GM18498 (cell line): ENCODE measurements at regions not wholly inside any gene's neighbourhood (a gene's known extent, or its start where the extent isn't known, plus 50 kb on each side); places are given as distances from the start of the nearest gene placed in this dataset.
"Not testable (repeated sequence)": the region's sequence is repeated elsewhere in the genome, so short reads cannot be mapped to it uniquely, and the experiment has no call there.

Experiments used
- ATAC-seq: cut with Tn5 transposase; IDR thresholded peaks from one replicate; pipeline ENCODE4 v1.9.1; 2021; ENCODE audit warnings: mild to moderate bottlenecking, moderate library complexity; ENCODE audit not compliant: unreplicated experiment

DNA sequence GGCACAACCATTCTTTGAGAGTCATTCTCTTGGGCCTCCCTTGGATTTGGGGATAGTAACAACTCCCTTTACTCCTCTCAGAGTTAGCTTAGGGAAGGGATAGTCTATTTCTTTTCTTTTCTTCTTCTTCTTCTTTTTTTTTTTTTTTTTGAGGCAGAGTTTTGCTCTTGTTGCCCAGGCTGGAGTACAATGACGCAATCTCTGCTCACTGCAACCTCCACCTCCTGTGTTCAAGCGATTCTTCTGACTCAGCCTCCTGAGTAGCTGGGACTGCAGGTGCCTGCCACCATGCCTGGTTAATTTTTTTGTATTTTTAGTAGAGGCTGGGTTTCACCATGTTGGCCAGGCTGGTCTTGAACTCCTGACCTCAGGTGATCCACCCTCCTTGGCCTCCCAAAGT lies 465.8 kb downstream of the PLCL1 start:
- not testable (repeated sequence) for ATAC-seq

DNA sequence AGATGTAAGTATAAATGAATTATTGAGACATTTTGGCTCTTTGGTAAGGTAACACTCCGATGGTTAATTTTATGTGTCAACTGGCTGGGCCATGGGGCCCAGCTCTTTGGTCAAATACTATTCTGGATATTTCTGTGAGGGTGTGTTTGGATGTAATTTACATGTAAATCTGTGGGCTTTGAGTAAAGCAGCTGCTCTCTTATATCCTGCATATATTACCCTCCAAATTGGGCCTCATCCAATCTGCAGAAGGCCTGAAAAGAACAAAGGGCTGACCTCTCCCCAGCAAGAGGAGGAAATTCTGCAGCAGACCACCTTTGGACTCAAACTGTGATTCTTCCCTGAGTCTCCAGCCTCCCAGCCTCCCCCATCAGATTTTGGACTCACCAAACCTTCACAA lies 464.1 kb downstream of the PLCL1 start:
- ATAC-seq: no peak

DNA sequence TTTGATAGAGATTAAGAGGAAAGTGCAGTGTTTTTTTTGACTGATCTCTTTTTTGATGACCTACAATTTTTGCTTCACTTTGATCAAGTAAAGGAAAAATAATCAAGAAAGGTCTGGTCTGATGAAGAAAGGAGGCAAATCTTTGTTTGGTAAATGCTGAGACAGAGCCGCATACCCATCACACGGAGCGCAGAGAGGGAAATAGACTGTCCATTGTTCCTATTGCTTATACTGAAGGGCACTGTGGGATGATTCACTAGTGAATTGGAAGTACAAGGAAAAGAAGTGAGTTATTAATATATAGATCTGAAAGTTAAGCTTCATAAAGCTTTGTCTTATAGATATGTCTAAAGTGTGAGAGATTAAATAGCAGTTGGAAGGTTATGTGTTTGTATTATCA lies 455.1 kb downstream of the PLCL1 start:
- ATAC-seq: no peak

DNA sequence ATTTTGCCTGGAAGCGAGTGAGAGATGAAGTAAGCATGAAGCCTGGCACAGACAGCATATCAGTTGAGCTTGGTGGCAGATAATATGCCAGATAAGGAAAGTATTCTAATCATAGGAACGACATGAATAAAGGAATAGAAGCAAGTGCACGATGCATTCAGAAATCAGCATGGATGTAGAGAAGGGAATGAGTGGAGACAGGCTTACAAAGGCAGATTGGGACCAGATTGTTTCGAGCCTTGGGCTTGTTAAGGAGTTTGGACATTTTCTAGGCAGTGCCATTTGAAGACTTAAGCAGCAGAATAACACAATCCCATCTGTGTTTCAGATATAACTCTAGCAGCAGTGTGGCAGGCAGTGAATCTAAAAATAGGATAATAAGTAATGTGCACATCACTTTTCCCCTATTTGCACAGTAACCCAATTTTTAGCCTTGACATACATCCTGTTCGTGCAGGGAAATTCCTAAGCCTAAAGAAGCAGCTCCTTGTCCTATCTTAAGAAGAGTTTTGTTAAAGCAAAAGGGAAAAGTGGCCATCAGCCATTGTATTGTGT lies 450.2 kb downstream of the PLCL1 start:
- ATAC-seq: no peak

DNA sequence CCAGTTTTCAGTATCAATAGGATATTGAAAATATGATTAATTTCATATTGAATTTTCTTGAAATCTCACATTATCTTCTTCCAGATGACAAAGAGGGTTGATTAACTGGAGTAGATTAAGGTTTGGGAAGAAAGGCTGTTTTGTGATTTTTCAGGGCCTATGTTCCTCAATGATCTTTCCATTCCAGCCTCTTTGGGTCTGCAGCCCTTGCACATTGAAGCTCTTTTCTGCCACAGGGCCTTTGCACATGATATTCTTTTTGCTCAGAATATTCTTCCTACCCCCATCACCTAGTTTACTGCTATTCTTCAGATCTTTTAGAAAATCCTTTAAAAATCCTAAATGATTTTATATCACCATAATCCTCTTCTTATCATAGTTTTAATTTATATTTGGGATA lies 449.6 kb downstream of the PLCL1 start:
- no peak for ATAC-seq

DNA sequence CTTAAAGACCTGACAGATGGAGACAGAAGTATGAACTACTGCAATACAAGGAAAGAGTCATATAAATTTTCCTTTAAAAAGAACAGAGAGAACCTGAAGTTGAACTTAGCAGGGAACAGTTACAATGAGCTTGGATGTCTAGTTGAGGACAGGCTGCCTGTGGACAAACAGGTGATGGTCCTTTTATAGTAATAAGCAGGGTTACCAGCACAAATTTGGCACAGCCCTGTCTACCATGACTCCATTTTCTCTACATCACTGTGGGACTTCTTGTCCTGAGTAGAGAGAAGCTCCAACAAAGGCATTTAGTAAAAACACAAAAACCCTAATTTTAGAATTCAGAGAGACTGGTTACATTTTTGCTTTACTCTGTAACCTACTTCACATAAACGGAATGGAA lies 448.1 kb downstream of the PLCL1 start:
- ATAC-seq: no peak

DNA sequence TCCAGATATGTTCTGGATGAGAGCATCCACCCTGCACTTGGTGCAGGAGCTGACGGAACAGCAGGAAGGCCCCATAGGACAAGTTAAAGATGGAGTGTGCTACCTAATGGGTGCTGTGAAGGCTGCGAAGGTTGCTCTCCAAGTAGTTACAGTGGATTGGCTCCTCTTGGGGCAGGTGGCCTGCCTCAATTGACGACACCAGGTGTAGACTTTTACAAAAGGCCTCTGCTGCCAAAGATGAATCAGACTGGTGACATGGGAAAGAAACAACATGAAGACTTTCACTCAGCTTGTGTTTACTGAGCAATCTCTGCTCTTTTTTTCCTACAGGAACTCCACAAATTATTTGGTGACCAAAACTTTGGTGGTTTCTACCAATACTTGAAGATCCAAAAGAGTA lies 437.7 kb downstream of the PLCL1 start:
- ATAC-seq: no peak

DNA sequence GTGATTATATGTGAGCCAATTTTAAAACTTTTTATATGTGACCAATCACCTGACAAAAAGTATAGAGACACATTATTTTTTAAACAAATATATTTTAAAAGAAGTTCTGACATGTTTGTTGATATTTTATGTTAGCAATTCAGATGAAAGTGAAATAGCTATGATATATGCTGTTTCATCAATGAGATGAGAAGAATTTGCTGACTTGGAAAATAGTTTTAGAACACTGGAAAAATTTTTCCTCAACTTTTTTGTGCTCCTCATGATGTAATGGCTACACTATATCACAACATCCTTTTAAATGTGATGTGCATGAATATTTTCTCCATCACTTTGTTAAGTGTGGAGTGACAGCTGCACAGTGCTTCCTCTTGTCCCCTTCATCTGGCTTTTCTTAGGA lies 434.0 kb downstream of the PLCL1 start:
- ATAC-seq: no peak

DNA sequence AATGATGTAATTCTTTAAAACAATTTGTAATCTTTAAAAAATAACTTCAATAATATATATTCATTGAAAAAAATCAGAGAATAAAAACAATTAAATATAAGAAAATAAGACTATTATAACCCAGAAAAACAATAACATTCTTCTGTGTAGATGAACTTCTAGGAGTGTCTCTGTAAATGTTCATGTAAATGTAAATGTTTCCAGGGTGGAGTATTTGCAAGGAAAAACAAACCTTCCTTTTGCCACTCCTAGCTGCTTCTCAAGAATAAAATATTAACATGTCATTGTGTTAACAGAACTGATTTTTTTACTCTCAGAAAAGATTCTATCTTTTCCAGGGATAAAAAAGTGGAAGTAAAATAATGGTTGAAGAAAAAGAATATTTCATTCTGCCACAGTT lies 431.9 kb downstream of the PLCL1 start:
- no peak for ATAC-seq

DNA sequence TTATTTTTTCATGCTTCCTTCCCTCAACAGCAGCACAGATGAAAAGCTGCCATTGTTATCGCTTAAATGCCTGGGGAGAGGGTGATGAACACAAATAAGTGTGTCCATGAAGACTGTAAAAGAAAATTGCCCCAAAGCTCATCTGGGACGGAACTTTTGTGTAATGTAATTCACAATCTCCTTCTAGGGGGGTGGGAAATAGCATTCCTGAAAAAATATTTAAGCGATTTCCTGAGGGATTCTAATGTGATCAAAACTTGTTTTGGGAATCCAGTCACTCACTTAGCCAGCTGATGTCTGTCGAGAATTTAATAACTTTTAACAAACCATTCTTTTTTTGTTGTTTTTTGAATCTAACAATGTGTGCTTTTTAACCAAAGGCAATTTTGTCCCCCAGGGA lies 427.9 kb downstream of the PLCL1 start:
- no peak for ATAC-seq

DNA sequence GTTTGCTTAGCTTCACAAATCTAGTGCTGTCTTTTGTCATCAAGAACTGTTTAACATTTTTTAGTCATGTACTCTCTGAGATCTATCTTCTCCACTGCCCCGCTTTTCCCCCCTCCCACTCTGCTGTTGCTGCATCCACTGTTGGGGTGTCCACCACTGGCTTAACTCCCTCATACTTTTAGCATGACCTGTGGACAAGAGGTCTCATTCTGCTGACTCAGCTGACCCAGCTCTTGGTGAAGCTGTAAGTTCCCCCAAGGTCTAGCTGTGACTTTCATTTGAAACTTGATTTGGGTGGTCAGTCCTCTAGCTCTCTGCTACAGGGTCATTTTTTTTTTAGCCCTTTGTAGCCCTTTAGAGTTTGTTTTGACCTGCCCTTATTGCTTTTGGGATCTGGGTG lies 427.2 kb downstream of the PLCL1 start:
- no peak for ATAC-seq

DNA sequence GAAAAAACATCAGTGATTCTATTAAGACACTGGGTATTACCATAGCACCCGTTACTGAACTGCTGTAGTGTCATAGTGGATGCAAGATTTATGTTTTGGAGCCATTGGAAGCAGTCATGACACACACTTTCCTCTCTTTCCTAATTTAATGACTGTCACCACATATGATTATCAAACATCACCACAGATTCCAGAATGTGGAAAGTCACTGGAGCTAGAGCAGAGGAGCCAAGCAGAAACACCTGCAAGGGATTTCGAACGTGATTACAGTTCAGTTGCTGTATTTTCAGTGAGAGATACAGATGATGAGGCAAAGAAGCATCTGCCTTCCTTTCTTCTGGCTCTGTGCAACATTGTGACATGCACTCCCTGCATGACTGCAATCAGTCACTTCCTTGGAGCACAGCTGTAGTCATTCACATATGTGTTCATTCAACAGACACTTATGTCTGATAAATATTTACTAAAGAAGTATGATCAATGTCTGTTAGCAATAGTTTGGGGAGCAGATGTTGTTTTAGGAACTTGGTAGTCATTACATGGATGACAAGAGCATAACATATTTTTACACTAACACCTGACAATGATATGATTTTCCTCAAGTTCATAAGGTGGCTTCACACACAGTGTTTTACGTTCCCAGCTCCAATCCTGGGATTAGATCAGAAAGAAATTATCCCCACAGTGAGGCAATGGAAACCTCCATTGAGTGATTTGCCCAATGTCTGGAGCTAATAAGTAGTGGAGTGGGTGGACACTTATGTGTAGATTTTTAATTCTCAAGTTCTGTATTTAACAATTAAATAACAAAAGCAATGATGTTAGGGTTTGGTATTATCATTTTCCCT lies 416.6 kb downstream of the PLCL1 start:
- ATAC-seq: no peak

DNA sequence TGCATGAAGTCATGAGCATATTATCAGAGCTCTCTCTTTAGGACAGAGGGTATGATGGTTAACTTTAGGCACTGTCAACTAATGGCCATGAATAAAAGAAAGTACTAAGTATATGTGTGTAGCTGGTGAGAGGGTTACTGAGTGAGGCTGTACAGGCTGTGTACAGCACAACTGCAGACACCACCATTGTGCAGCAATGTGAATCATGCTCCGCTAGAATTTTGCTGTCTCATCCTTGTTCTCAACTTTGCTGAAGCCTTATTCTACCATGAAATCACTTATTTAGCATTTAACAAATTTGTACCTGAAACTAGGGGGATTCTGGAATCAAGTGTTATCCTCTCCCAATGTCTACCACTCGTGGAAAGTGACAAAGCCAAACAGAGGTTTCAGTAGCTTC lies 414.9 kb downstream of the PLCL1 start:
- no peak for ATAC-seq

DNA sequence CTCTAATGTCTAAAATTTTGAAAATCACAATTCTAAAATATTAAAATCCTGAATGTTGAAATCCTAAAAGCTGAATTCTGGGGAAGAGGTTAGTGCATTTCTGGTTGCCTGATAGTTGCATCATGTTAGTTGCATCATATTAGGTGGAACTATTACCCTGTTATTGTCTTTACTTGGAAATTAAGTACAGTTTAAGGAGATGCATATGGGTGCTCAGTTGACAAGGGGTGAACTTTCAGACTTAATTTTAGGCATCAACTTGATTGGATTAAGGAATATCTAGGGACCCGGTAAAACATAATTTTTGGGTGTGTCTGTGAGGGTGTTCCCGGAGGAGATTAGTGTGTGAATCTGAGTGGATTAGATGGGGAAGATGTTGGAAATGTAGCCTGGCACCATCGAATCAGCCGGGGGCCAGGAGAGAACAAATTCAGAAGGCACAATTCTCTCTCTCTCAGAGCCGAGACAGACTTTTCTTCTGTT lies 409.8 kb downstream of the PLCL1 start:
- ATAC-seq: no peak

DNA sequence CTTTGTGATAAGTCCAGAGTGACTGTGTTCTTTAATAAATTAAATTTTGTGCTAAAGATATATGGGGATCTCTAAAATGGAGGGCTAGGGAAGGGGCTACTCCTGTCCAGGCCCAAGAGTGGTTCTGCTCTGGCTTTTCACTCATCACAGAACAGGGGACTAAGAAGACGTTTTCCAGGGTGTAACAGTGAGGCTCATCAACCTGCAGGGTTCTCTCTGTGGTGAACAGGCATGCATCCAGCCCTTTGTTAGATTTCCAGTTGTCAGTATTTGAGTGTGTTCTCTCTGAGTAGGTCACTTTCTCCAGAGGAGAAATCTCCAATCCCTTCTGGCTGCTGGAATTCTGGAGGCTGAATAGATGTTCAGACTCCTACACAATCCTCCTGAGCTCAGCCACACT lies 408.9 kb downstream of the PLCL1 start:
- no peak for ATAC-seq

DNA sequence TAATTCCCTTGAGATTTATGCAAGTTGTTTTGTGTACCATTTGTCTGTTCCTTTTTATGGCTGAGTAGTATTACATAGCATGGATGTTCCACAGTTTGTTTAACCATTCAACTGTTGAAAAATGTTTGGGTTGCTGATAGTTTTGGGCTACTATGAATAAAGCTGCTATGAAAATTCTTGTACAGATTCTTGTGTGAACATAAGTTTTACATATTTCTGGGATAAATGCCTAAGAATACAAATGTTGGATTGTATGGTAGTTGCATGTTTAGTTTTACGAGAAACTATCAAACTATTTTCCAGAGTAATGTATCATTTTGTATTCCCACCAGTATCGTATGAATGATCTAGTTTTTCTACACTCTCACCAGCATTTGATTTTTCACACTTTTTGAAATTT lies 407.3 kb downstream of the PLCL1 start:
- ATAC-seq: no peak

DNA sequence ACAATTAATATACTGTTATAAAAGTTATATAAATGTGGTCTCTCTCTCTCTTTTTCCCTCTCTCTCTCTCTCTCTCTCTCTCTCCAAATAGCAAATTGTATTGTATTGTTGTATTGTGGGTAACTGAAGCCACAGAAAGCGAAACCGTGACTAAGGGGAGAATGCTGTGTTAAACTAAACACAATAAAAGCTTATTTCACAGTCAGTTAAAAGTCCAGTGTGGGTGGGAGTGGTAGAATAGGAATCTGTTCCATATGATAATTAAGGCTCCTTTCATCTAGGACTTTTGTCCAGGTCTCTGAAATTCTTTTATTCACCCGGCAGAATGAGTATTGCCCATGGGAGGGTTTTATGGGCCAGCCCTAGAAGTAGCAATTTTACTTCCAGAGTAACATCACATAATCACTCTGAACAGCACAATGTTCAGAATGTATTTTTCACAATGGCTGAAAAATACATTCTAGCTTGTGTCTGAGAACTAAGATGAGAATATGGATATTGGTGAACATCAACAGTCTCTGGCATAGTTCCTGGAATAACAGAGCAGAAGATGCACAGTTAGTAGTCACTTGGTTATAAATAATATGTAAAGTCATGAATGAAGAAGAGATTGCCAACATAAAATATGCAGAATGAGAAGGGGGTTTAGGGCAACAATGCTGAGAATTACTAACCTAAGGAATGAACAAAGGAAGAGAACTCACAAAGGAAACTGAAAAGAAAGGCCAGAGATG lies 399.1 kb downstream of the PLCL1 start:
- no peak for ATAC-seq
